ENCODE measurements at regions not wholly inside any gene's neighbourhood (a gene's known extent, or its start where the extent isn't known, plus 50 kb on each side); places are given as distances from the start of the nearest gene placed in this dataset.
"Not testable (repeated sequence)": the region's sequence is repeated elsewhere in the genome, so short reads cannot be mapped to it uniquely, and the experiment has no call there.

- Histone ChIP-seq H3K4me1 (ENCODE audit: control insufficient read depth in 4 of 4, insufficient read depth in 4 of 4, low read length in 3 of 4) (no peaks in the 10 kb centered on the region), H3K9ac (ENCODE audit: low read depth in 1 of 2, low read length in 2 of 2) (no peak overlapping the region), H3K27ac (ENCODE audit: low read depth in 1 of 2, low read length in 2 of 2) (no peak overlapping the region), H3K36me3 (ENCODE audit: control insufficient read depth in 4 of 4, insufficient read depth in 3 of 4, low read depth in 1 of 4, low read length in 3 of 4) (no peaks in the 10 kb centered on the region), H3K4me3 (ENCODE audit: low read depth in 1 of 3, low read length in 3 of 3) (no peak overlapping the region), H3K27me3 (ENCODE audit: control insufficient read depth in 4 of 4, insufficient read depth in 4 of 4, low read length in 3 of 4) (no peaks in the 10 kb centered on the region), H3K9me3 (ENCODE audit: control insufficient read depth in 4 of 4, low read length in 3 of 4) (no peaks in the 10 kb centered on the region)
- TF ChIP-seq HNF4A (conservative IDR thresholded peaks at IDR 0.05): no peak
- TF ChIP-seq REST (IDR thresholded peaks at IDR 0.05): no peak
- no peak for TF ChIP-seq ZBTB33 (IDR thresholded peaks at IDR 0.05)
- no peak for TF ChIP-seq SP1 (IDR thresholded peaks at IDR 0.05)
- TF ChIP-seq FOXA2 (IDR thresholded peaks at IDR 0.05): no peak
- TF ChIP-seq YY1 (IDR thresholded peaks at IDR 0.05): no peak
- no peak for DNase-seq (ENCODE audit: low spot score)
- WGBS: 53% methylated on average over 3 of the region's 3 CpGs
These were observed 494.3 kb upstream of the AUTS2 start for GRCh38 chr7:69104023-69104422.

GRCh38 chr7:69105092-69105491 lies 493.2 kb upstream of the AUTS2 start:
- Histone ChIP-seq H3K4me1 (ENCODE audit: control insufficient read depth in 4 of 4, insufficient read depth in 4 of 4, low read length in 3 of 4) (no peaks in the 10 kb centered on the region), H3K27me3 (ENCODE audit: control insufficient read depth in 4 of 4, insufficient read depth in 4 of 4, low read length in 3 of 4) (no peaks in the 10 kb centered on the region), H3K27ac (ENCODE audit: low read depth in 1 of 2, low read length in 2 of 2) (no peak overlapping the region), H3K4me3 (ENCODE audit: low read depth in 1 of 3, low read length in 3 of 3) (no peak overlapping the region), H3K36me3 (ENCODE audit: control insufficient read depth in 4 of 4, insufficient read depth in 3 of 4, low read depth in 1 of 4, low read length in 3 of 4) (no peaks in the 10 kb centered on the region), H3K9me3 (ENCODE audit: control insufficient read depth in 4 of 4, low read length in 3 of 4) (no peaks in the 10 kb centered on the region), H3K9ac (ENCODE audit: low read depth in 1 of 2, low read length in 2 of 2) (no peak overlapping the region)
- DNase-seq (ENCODE audit: low spot score): no peak
- WGBS: 83% methylated on average over 3 of the region's 3 CpGs
- TF ChIP-seq FOXA1 (IDR thresholded peaks at IDR 0.05) (no peak), CTCF (IDR thresholded peaks at IDR 0.05; ENCODE audit: low read depth, low read length, missing input control) (no peak), FOXA2 (IDR thresholded peaks at IDR 0.05) (no peak)

GRCh38 chr7:69105981-69106380 lies 492.3 kb upstream of the AUTS2 start:
- DNase-seq (ENCODE audit: low spot score): no peak
- Histone ChIP-seq H3K27me3 (ENCODE audit: control insufficient read depth in 4 of 4, insufficient read depth in 4 of 4, low read length in 3 of 4) (no peaks in the 10 kb centered on the region), H3K9me3 (ENCODE audit: control insufficient read depth in 4 of 4, low read length in 3 of 4) (no peaks in the 10 kb centered on the region), H3K36me3 (ENCODE audit: control insufficient read depth in 4 of 4, insufficient read depth in 3 of 4, low read depth in 1 of 4, low read length in 3 of 4) (no peaks in the 10 kb centered on the region), H3K4me1 (ENCODE audit: control insufficient read depth in 4 of 4, insufficient read depth in 4 of 4, low read length in 3 of 4) (no peaks in the 10 kb centered on the region), H3K4me3 (ENCODE audit: low read depth in 1 of 3, low read length in 3 of 3) (no peak overlapping the region), H3K9ac (ENCODE audit: low read depth in 1 of 2, low read length in 2 of 2) (no peak overlapping the region), H3K27ac (ENCODE audit: low read depth in 1 of 2, low read length in 2 of 2) (no peak overlapping the region)
- 82% methylated on average over 3 of the region's 3 CpGs for WGBS
- TF ChIP-seq SP1 (IDR thresholded peaks at IDR 0.05): no peak

GRCh38 chr7:69106449-69106848 lies 491.8 kb upstream of the AUTS2 start:
- not testable (repeated sequence) for H3K9ac ChIP-seq (ENCODE audit: low read depth in 1 of 2, low read length in 2 of 2); DNase-seq (ENCODE audit: low spot score); H3K36me3 ChIP-seq (ENCODE audit: control insufficient read depth in 4 of 4, insufficient read depth in 3 of 4, low read depth in 1 of 4, low read length in 3 of 4); H3K27ac ChIP-seq (ENCODE audit: low read depth in 1 of 2, low read length in 2 of 2); H3K27me3 ChIP-seq (ENCODE audit: control insufficient read depth in 4 of 4, insufficient read depth in 4 of 4, low read length in 3 of 4); H3K9me3 ChIP-seq (ENCODE audit: control insufficient read depth in 4 of 4, low read length in 3 of 4); H3K4me3 ChIP-seq (ENCODE audit: low read depth in 1 of 3, low read length in 3 of 3); H3K4me1 ChIP-seq (ENCODE audit: control insufficient read depth in 4 of 4, insufficient read depth in 4 of 4, low read length in 3 of 4)
- 96% methylated on average over 7 of the region's 7 CpGs for WGBS

- H3K36me3 ChIP-seq (ENCODE audit: control insufficient read depth in 4 of 4, insufficient read depth in 3 of 4, low read depth in 1 of 4, low read length in 3 of 4); DNase-seq (ENCODE audit: low spot score); H3K9me3 ChIP-seq (ENCODE audit: control insufficient read depth in 4 of 4, low read length in 3 of 4); H3K4me1 ChIP-seq (ENCODE audit: control insufficient read depth in 4 of 4, insufficient read depth in 4 of 4, low read length in 3 of 4); H3K9ac ChIP-seq (ENCODE audit: low read depth in 1 of 2, low read length in 2 of 2); H3K27me3 ChIP-seq (ENCODE audit: control insufficient read depth in 4 of 4, insufficient read depth in 4 of 4, low read length in 3 of 4); H3K27ac ChIP-seq (ENCODE audit: low read depth in 1 of 2, low read length in 2 of 2); H3K4me3 ChIP-seq (ENCODE audit: low read depth in 1 of 3, low read length in 3 of 3): not testable (repeated sequence)
- 87% methylated on average over 7 of the region's 7 CpGs for WGBS
These were observed 491.3 kb upstream of the AUTS2 start for GRCh38 chr7:69106946-69107345.
